ENCODE measurements at regions not wholly inside any gene's neighbourhood (a gene's known extent, or its start where the extent isn't known, plus 50 kb on each side); places are given as distances from the start of the nearest gene placed in this dataset.
"Not testable (repeated sequence)": the region's sequence is repeated elsewhere in the genome, so short reads cannot be mapped to it uniquely, and the experiment has no call there.

GRCh38 chr12:126262829-126263228 is 1197.6 kb downstream of the AACS start:
- TF ChIP-seq CTCF (IDR thresholded peaks at IDR 0.05; ENCODE audit: low read depth, low read length): no peak
- TF ChIP-seq POLR2A (IDR thresholded peaks at IDR 0.05; ENCODE audit: extremely low read depth, insufficient read length): no peak
- TF ChIP-seq MAX (IDR thresholded peaks at IDR 0.05; ENCODE audit: low read depth, low read length): no peak
- TF ChIP-seq MYC (IDR thresholded peaks at IDR 0.05; ENCODE audit: low read depth, low read length): no peak
- no peak overlapping the region for H3K4me3 ChIP-seq (ENCODE audit: low read depth, low read length)
- no peak for DNase-seq (ENCODE audit: low read depth)

- H3K4me3 ChIP-seq (ENCODE audit: low read depth, low read length): no peak overlapping the region
- TF ChIP-seq CTCF (IDR thresholded peaks at IDR 0.05; ENCODE audit: low read depth, low read length) (no peak), MAX (IDR thresholded peaks at IDR 0.05; ENCODE audit: low read depth, low read length) (no peak), MYC (IDR thresholded peaks at IDR 0.05; ENCODE audit: low read depth, low read length) (no peak), POLR2A (IDR thresholded peaks at IDR 0.05; ENCODE audit: extremely low read depth, insufficient read length) (no peak)
These were observed 1203.0 kb downstream of the AACS start for GRCh38 chr12:126268222-126268621.

GRCh38 chr12:126271159-126271558 is 1205.9 kb downstream of the AACS start:
- DNase-seq (ENCODE audit: low read depth): no peak
- no peak for TF ChIP-seq POLR2A (IDR thresholded peaks at IDR 0.05; ENCODE audit: extremely low read depth, insufficient read length)
- no peak for TF ChIP-seq MAX (IDR thresholded peaks at IDR 0.05; ENCODE audit: low read depth, low read length)
- TF ChIP-seq MYC (IDR thresholded peaks at IDR 0.05; ENCODE audit: low read depth, low read length): no peak
- TF ChIP-seq CTCF (IDR thresholded peaks at IDR 0.05; ENCODE audit: low read depth, low read length): no peak
- no peak overlapping the region for H3K4me3 ChIP-seq (ENCODE audit: low read depth, low read length)

More at GRCh38 chr12:126268222-126268621, 1203.0 kb downstream of the AACS start:
- no peak for DNase-seq (ENCODE audit: low read depth)

- no peak for DNase-seq (ENCODE audit: low read depth)
- TF ChIP-seq CTCF (IDR thresholded peaks at IDR 0.05; ENCODE audit: low read depth, low read length) (no peak), MYC (IDR thresholded peaks at IDR 0.05; ENCODE audit: low read depth, low read length) (no peak), POLR2A (IDR thresholded peaks at IDR 0.05; ENCODE audit: extremely low read depth, insufficient read length) (no peak), MAX (IDR thresholded peaks at IDR 0.05; ENCODE audit: low read depth, low read length) (no peak)
These were observed 1217.5 kb downstream of the AACS start for GRCh38 chr12:126282691-126283090.

GRCh38 chr12:126286203-126286602 is 1221.0 kb downstream of the AACS start:
- DNase-seq (ENCODE audit: low read depth): no peak

More at GRCh38 chr12:126282691-126283090, 1217.5 kb downstream of the AACS start:
- no peak overlapping the region for H3K4me3 ChIP-seq (ENCODE audit: low read depth, low read length)

GRCh38 chr12:126290456-126290855 is 1225.2 kb downstream of the AACS start:
- no peak overlapping the region for H3K4me3 ChIP-seq (ENCODE audit: low read depth, low read length)
- no peak for DNase-seq (ENCODE audit: low read depth)
- TF ChIP-seq MYC (IDR thresholded peaks at IDR 0.05; ENCODE audit: low read depth, low read length) (no peak), MAX (IDR thresholded peaks at IDR 0.05; ENCODE audit: low read depth, low read length) (no peak), CTCF (IDR thresholded peaks at IDR 0.05; ENCODE audit: low read depth, low read length) (no peak), POLR2A (IDR thresholded peaks at IDR 0.05; ENCODE audit: extremely low read depth, insufficient read length) (no peak)

More at GRCh38 chr12:126286203-126286602, 1221.0 kb downstream of the AACS start:
- TF ChIP-seq POLR2A (IDR thresholded peaks at IDR 0.05; ENCODE audit: extremely low read depth, insufficient read length): no peak
- no peak for TF ChIP-seq MYC (IDR thresholded peaks at IDR 0.05; ENCODE audit: low read depth, low read length)
- H3K4me3 ChIP-seq (ENCODE audit: low read depth, low read length): no peak overlapping the region

GRCh38 chr12:126291987-126292386 is 1226.8 kb downstream of the AACS start:
- not testable (repeated sequence) for H3K4me3 ChIP-seq (ENCODE audit: low read depth, low read length); DNase-seq (ENCODE audit: low read depth)
